ENCODE measurements at regions not wholly inside any gene's neighbourhood (a gene's known extent, or its start where the extent isn't known, plus 50 kb on each side); places are given as distances from the start of the nearest gene placed in this dataset.
"Not testable (repeated sequence)": the region's sequence is repeated elsewhere in the genome, so short reads cannot be mapped to it uniquely, and the experiment has no call there.

GRCh38 chr12:25424211-25424731, 128.8 kb downstream of the LMNTD1 start:
- DNase-seq (ENCODE audit: low spot score) = no peak

DNA sequence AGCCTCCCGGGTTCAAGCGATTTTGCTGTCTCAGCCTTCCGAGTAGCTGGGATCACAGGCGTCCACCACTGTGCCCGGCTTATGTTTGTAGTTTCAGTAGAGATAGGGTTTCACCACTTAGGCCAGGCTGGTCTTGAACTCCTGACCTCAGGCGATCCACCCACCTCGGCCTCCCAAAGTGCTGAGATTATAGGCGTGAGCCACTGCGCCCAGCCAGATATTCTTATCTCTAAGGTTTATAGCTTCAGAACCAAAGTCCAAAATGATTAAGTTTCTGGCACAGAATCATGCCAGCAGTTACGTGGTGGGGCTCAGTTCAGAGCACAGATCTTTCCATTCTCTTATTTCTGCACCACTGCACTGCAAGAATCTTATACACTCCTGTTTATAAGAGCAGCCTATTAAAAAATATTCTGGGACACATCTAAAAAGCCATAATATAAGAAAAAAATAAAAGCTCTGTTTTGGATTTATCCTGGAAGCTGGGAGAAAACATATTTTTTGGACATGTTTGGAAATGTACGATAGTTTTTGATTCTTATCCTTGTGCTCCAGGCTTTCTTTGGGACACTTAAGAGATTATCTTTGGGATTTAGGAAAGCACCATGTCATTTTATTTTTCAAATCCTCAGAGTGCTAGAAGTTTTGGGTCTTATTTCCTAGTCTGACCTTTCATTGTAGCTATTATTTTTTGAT, 129.6 kb downstream of the LMNTD1 start:
- no peak for DNase-seq (ENCODE audit: low spot score)

DNA sequence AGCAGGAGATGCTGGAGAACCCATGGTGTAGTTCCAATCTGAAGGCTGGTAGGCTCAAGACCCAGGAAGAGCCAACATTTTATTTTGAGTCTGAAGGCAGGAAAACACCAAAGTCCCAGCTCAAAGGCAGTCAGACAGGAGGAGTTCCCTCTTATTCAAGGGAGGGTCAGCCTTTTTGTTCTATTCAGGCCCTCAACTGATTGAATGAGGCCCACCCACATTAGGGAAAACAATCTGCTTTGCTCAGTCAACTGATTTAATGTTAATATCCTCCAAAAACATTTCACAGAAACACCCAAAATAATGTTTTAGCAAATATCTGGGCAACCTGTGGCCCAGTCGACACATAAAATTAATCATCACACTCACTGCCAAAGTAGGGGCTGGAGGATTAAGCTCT, 130.8 kb downstream of the LMNTD1 start:
- no peak for DNase-seq (ENCODE audit: low spot score)

DNA sequence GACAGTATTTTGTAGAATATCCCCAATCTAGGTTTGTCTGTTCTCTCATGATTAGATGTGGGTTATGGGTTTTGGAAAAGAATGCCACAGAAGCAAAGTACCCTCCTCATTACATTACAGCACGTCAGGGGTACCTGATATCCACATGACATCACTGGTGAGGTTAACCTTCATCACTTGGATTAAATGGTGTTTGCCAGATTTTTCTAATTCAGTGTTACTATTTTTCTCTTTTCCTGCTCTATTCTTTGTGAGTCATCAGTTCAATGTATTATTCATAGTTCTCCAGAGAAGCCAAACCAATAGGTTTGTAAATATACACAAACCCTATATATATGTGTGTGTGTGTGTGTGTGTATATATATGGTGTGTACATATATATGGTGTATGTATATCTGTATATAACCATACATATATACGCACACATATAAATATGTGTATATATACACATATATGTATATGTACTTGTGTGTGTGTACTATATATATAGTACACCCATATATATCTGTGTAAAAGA, 131.4 kb downstream of the LMNTD1 start:
- DNase-seq (ENCODE audit: low spot score) = no peak

GRCh38 chr12:25420116-25420515, 133.0 kb downstream of the LMNTD1 start:
- DNase-seq (ENCODE audit: low spot score) = no peak

- no peak for DNase-seq (ENCODE audit: low spot score)
These were observed 133.5 kb downstream of the LMNTD1 start for GRCh38 chr12:25419595-25419994.

DNA sequence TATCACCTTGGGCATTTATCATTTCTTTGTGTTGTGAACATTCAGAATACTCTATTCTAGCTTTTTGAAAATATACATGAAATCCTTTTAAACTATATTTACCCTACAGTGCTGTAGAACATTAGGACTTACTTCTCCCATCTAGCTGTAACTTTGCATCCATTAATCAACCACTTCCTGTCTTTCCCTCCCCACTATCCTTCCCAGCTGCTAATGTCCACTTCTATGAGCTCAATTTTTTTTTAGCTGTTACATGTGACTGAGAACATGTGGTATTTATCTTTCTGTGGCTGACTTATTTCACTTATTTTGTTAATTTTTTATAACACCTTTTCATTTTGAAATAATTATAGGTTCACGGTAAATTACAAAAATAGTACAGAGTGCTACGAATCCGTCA, 136.0 kb downstream of the LMNTD1 start:
- no peak for DNase-seq (ENCODE audit: low spot score)

DNA sequence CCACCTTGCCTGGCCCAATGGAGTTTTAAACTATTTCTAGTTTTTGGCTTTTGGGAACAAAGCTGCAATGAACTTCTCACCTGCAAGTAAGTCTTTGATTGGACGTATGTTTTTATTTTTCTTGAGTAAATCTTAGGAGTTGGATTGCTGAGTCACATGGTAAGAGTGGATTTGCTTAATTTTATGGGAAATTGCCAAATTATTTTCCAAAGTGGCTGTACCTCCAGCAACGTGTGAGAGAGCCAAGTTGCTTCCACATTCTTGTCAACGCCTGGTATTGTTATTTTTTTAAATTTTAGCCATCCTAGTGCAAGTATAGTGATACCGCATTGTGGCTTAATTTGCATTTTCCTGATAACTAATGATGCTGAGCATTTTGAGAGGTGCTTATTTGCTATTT, 136.6 kb downstream of the LMNTD1 start:
- DNase-seq (ENCODE audit: low spot score) = no peak

GRCh38 chr12:25415004-25415403, 138.1 kb downstream of the LMNTD1 start:
- DNase-seq (ENCODE audit: low spot score) = no peak

DNA sequence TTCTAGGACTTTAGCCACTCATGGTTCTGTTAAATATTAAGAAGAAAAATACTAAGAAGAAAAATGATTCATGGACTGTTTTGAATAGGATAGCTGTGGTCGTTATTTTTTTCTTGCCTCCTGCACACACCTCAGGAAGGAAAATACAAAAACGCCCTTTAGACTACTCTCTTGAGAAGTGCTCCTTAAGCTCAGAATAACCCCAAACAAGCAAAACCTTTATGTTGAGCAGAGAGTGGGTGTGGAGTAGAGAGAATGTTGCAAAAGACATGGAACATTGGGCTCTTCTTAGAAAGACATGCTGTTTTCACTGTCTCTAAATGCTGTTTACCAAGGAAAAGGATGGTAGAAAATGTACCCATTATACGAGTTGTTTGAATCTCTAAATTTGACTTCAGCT, 140.3 kb downstream of the LMNTD1 start:
- no peak for DNase-seq (ENCODE audit: low spot score)

- DNase-seq (ENCODE audit: low spot score) = no peak
These were observed 148.1 kb downstream of the LMNTD1 start for GRCh38 chr12:25404955-25405354.

DNA sequence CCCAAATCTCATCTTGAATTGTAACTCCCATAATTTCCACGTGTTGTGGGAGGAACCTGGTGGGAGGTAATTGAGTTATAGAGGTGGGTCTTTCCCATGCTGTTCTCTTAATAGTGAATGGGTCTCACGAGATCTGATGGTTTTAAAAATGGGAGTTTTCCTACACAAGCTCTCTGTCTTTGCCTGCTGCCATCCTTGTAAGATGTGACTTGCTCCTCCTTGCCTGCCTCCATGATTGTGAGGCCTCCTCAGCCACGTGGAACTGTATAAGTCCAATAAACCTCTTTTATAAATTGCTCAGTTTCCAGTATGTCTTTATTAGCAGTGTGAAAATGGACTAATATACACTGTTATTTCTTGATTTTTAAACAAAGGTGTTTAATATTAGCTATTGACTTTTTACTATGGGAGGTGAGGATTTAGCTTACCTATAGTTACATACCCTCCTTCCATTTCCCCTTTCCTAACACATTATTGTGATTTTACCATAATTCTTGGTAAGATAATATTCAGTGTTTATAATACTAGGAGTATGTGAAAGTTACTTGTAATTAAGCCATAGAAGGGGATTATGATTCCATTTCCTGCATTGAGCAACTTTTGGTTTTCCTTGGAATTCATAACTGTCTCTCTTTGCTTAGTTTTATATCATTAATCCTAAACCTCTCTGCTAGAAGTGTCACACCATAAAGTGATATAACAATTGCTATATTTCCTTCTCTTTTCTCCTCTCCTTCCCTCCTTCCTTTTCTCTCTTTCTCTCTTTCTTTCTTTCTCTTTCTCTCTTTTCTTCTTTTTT, 151.0 kb upstream of the KRAS start:
- DNase-seq (ENCODE audit: low spot score) = no peak

GRCh38 chr12:25397001-25397400, 146.3 kb upstream of the KRAS start:
- DNase-seq (ENCODE audit: low spot score) = no peak

DNA sequence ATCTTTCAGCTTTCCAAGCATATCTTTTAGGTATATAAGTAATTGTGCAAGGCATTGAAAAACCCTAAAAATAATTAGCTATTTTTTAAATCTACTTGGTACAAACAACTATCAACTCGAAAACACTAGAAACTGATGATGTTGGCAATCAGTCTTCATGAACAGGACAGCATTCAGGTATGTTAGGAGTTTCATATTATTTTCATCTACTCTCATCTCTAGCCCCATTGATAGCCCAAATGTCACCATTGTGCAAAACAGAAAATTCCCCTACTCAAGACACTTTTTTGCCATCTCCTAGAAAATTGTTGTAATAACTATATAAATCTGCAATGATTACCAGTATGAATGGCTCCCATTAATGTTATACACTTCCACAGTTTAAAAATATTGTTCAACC, 144.5 kb upstream of the KRAS start:
- DNase-seq (ENCODE audit: low spot score) = no peak

GRCh38 chr12:25394775-25395174, 144.0 kb upstream of the KRAS start:
- DNase-seq (ENCODE audit: low spot score) = not testable (repeated sequence)

DNA sequence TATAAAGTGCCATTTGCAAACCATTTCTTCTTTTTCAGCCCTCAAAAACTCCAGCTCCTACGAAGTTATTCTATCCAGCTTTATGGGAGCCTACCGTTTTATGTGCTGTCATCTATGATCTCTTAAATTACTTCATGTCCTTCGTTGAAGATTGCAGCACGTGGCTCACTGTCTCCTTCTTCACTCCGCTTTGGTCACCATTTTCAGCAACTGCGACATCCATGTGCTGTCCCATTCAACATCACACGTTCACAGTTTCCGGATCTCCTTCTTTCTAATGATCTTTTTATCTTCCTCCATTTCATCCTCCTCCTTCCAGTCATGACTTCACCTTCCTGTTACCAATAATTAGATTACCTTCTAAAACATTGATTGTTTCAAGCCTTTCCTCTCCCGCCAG, 143.3 kb upstream of the KRAS start:
- no peak for DNase-seq (ENCODE audit: low spot score)

- DNase-seq (ENCODE audit: low spot score) = not testable (repeated sequence)
These were observed 140.6 kb upstream of the KRAS start for GRCh38 chr12:25391346-25391745.

DNA sequence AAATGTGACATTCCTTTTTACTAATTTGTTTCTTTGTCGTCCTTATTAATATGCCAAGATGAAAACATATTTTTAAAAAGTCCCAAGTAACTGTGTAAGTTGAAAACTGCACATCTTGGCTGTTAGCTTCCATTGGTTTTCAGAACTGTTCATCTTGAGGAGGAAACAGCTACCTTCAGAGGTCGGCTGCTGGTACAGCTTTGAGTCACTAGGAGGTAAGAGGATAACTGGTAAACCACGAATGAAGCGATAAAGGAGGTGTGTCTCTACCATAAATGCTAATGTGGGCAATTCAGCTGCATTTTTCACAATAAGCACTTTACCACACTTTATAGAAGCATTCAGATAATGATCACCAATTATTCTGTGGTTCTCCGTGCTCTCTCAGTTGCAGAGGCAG, 137.5 kb upstream of the KRAS start:
- peak; percentile 77 for DNase-seq (ENCODE audit: low spot score)

DNA sequence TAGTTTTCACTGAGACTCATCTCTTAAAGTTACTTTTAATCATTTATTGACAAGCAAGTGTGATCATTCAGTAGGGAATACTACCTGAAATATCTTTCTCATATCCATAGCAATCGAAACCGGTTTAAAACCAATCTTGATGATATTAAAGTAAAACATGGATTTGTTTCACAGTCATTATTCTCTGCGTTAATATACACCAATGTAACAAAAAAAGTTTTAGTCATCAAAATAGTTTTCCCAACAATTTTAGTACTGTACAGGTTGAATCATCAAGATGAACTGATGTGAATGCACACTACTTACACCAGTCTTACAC, 137.0 kb upstream of the KRAS start:
- no peak for DNase-seq (ENCODE audit: low spot score)

GRCh38 chr12:25386831-25387731, 136.4 kb upstream of the KRAS start:
- DNase-seq (ENCODE audit: low spot score) = peak; percentile 98

GRCh38 chr12:25384893-25385248, 134.1 kb upstream of the KRAS start:
- DNase-seq (ENCODE audit: low spot score) = no peak

Data from SW480 (cell line).